ENCODE measurements at regions not wholly inside any gene's neighbourhood (a gene's known extent, or its start where the extent isn't known, plus 50 kb on each side); places are given as distances from the start of the nearest gene placed in this dataset.

DNA sequence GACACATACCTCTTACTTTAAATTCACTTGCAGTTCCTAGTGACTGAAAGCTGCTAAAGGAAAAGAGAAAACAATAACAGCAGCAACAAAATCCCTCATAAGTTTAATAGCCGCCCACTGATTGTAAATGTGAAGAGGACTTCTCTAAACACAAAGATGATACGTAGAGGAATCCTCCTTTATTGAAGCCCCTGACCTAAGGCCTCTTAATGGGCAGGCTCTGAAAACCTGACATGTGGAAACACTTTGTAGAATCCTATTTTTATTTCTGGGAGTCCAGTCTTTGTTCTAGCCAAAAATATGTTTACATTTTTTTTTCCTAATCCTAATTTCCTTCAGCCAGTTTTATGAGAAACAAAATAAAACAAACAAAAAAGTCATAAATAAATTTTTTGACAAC lies 1277.7 kb upstream of the CELF4 start:
- Histone ChIP-seq H3K4me1 (ENCODE audit: control insufficient read depth, insufficient read depth, low read length) (no peaks in the 10 kb centered on the region), H3K27ac (ENCODE audit: low read length) (no peak overlapping the region), H3K27me3 (ENCODE audit: control insufficient read depth in 1 of 2, insufficient read depth in 2 of 2, low read length in 2 of 2) (no peaks in the 10 kb centered on the region), H3K9ac (ENCODE audit: low read length in 2 of 2) (no peak overlapping the region), H3K4me3 (ENCODE audit: low read length in 2 of 2) (no peak overlapping the region), H3K9me3 (ENCODE audit: control insufficient read depth in 2 of 2, low read length in 2 of 2) (no peaks in the 10 kb centered on the region), H3K36me3 (ENCODE audit: control insufficient read depth in 2 of 2, insufficient read depth in 2 of 2, low read length in 2 of 2) (no peaks in the 10 kb centered on the region)

- no peak overlapping the region for H3K27ac ChIP-seq (ENCODE audit: low read length)
- no peak overlapping the region for H3K4me3 ChIP-seq (ENCODE audit: low read length in 2 of 2)
- H3K4me1 ChIP-seq (ENCODE audit: control insufficient read depth, insufficient read depth, low read length), result no peaks in the 10 kb centered on the region
- H3K36me3 ChIP-seq (ENCODE audit: control insufficient read depth in 2 of 2, insufficient read depth in 2 of 2, low read length in 2 of 2), result no peaks in the 10 kb centered on the region
- H3K27me3 ChIP-seq (ENCODE audit: control insufficient read depth in 1 of 2, insufficient read depth in 2 of 2, low read length in 2 of 2), result no peaks in the 10 kb centered on the region
- no peak overlapping the region for H3K9ac ChIP-seq (ENCODE audit: low read length in 2 of 2)
- no peaks in the 10 kb centered on the region for H3K9me3 ChIP-seq (ENCODE audit: control insufficient read depth in 2 of 2, low read length in 2 of 2)
These were observed 1260.6 kb upstream of the CELF4 start for GRCh38 chr18:38826247-38826646.

GRCh38 chr18:38811209-38811608 lies 1245.6 kb upstream of the CELF4 start:
- Histone ChIP-seq H3K27ac (ENCODE audit: low read length) (no peak overlapping the region), H3K4me1 (ENCODE audit: control insufficient read depth, insufficient read depth, low read length) (no peaks in the 10 kb centered on the region), H3K4me3 (ENCODE audit: low read length in 2 of 2) (no peak overlapping the region), H3K36me3 (ENCODE audit: control insufficient read depth in 2 of 2, insufficient read depth in 2 of 2, low read length in 2 of 2) (no peaks in the 10 kb centered on the region), H3K9me3 (ENCODE audit: control insufficient read depth in 2 of 2, low read length in 2 of 2) (no peaks in the 10 kb centered on the region), H3K9ac (ENCODE audit: low read length in 2 of 2) (no peak overlapping the region), H3K27me3 (ENCODE audit: control insufficient read depth in 1 of 2, insufficient read depth in 2 of 2, low read length in 2 of 2) (no peaks in the 10 kb centered on the region)

DNA sequence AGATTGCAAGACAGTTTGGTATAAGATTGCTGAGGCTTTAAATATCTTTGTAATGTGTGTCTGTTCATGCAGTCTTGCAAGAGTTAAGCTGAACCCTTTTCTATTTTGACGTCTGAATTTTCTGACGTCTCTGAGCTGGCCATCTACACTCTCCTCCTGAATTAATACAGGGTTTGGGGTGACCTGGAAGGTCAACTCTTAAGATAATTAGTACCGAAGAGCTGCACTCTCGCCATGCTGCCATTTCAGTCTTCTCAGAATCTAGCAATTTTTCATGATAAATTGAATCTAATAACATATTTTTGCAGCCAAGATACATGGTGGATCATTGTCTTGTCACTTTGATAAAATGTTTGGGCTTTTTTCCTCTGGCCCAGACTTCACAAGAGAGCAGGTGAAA lies 1245.2 kb upstream of the CELF4 start:
- H3K27me3 ChIP-seq (ENCODE audit: control insufficient read depth in 1 of 2, insufficient read depth in 2 of 2, low read length in 2 of 2), result no peaks in the 10 kb centered on the region
- no peaks in the 10 kb centered on the region for H3K36me3 ChIP-seq (ENCODE audit: control insufficient read depth in 2 of 2, insufficient read depth in 2 of 2, low read length in 2 of 2)
- no peaks in the 10 kb centered on the region for H3K4me1 ChIP-seq (ENCODE audit: control insufficient read depth, insufficient read depth, low read length)
- no peak overlapping the region for H3K9ac ChIP-seq (ENCODE audit: low read length in 2 of 2)
- no peak overlapping the region for H3K4me3 ChIP-seq (ENCODE audit: low read length in 2 of 2)
- no peaks in the 10 kb centered on the region for H3K9me3 ChIP-seq (ENCODE audit: control insufficient read depth in 2 of 2, low read length in 2 of 2)
- H3K27ac ChIP-seq (ENCODE audit: low read length), result no peak overlapping the region

GRCh38 chr18:38807915-38808314 lies 1242.3 kb upstream of the CELF4 start:
- H3K27ac ChIP-seq (ENCODE audit: low read length), result no peak overlapping the region
- no peak overlapping the region for H3K9ac ChIP-seq (ENCODE audit: low read length in 2 of 2)
- no peak overlapping the region for H3K4me3 ChIP-seq (ENCODE audit: low read length in 2 of 2)
- H3K4me1 ChIP-seq (ENCODE audit: control insufficient read depth, insufficient read depth, low read length), result no peaks in the 10 kb centered on the region
- no peaks in the 10 kb centered on the region for H3K27me3 ChIP-seq (ENCODE audit: control insufficient read depth in 1 of 2, insufficient read depth in 2 of 2, low read length in 2 of 2)
- no peaks in the 10 kb centered on the region for H3K36me3 ChIP-seq (ENCODE audit: control insufficient read depth in 2 of 2, insufficient read depth in 2 of 2, low read length in 2 of 2)
- no peaks in the 10 kb centered on the region for H3K9me3 ChIP-seq (ENCODE audit: control insufficient read depth in 2 of 2, low read length in 2 of 2)

DNA sequence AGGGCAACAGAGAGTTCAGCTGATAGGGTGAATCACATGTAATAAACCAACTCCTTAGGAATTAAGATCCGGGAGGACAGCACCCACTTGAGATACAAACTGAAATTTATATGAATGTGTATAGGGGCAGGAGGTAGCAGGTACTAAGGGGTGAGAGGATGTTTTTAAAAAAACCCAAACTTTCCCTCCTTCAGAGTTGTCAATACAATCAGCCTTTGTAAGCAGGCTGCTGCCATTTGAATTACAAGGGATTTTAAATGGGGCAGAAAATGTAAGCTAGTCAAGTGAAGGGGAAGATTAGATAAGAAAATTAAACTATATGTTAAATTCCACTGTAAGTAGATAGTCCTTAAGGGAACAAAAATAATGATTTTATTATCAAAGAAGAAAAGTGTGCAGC lies 1239.7 kb upstream of the CELF4 start:
- Histone ChIP-seq H3K4me3 (ENCODE audit: low read length in 2 of 2) (no peak overlapping the region), H3K4me1 (ENCODE audit: control insufficient read depth, insufficient read depth, low read length) (no peaks in the 10 kb centered on the region), H3K9me3 (ENCODE audit: control insufficient read depth in 2 of 2, low read length in 2 of 2) (no peaks in the 10 kb centered on the region)

DNA sequence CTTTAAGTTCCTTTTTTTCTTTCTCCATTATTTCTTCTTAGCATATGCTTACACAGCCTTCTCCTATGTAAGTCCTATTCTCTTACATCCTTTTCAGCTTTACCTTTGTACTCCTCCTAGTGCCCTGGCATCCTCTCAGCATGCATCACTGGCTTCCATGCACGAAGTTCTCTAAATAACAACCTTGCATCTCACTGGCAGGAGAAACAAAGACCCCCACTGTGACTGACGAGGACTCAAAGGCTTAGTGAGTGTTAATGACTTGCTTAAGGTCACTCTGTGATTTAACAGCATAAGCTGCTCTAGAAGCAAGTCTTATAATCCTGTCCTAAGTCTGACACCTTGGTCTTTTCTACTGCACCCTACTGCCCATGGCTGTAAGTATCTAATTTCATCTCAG lies 1236.0 kb upstream of the CELF4 start:
- Histone ChIP-seq H3K4me3 (ENCODE audit: low read length in 2 of 2) (no peak overlapping the region), H3K9me3 (ENCODE audit: control insufficient read depth in 2 of 2, low read length in 2 of 2) (no peaks in the 10 kb centered on the region), H3K27me3 (ENCODE audit: control insufficient read depth in 1 of 2, insufficient read depth in 2 of 2, low read length in 2 of 2) (no peaks in the 10 kb centered on the region)

More for the DNA sequence above, 1239.7 kb upstream of the CELF4 start:
- Histone ChIP-seq H3K27me3 (ENCODE audit: control insufficient read depth in 1 of 2, insufficient read depth in 2 of 2, low read length in 2 of 2) (no peaks in the 10 kb centered on the region), H3K9ac (ENCODE audit: low read length in 2 of 2) (no peak overlapping the region), H3K27ac (ENCODE audit: low read length) (no peak overlapping the region), H3K36me3 (ENCODE audit: control insufficient read depth in 2 of 2, insufficient read depth in 2 of 2, low read length in 2 of 2) (no peaks in the 10 kb centered on the region)

DNA sequence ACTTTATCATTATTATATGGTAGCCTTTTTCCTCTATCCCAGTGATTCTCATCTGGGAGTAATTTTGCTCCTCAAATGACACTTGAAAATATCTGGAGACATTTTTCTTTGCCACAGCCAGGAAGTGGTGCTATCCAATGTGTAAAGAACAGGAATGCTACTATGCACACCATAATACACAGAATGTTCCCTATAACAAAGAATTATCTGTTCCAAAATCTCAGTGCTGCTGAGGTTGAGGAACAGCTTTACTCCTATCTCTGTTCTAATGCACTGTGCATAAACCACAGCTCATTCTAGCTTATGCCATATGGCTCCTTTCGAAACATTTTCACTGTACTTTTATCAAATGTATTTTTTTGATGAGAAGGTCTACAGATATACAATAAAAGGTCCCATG lies 1231.2 kb upstream of the CELF4 start:
- Histone ChIP-seq H3K4me1 (ENCODE audit: control insufficient read depth, insufficient read depth, low read length) (no peaks in the 10 kb centered on the region), H3K27me3 (ENCODE audit: control insufficient read depth in 1 of 2, insufficient read depth in 2 of 2, low read length in 2 of 2) (no peaks in the 10 kb centered on the region), H3K4me3 (ENCODE audit: low read length in 2 of 2) (no peak overlapping the region), H3K27ac (ENCODE audit: low read length) (no peak overlapping the region), H3K36me3 (ENCODE audit: control insufficient read depth in 2 of 2, insufficient read depth in 2 of 2, low read length in 2 of 2) (no peaks in the 10 kb centered on the region), H3K9me3 (ENCODE audit: control insufficient read depth in 2 of 2, low read length in 2 of 2) (no peaks in the 10 kb centered on the region), H3K9ac (ENCODE audit: low read length in 2 of 2) (no peak overlapping the region)

More for the DNA sequence above, 1236.0 kb upstream of the CELF4 start:
- Histone ChIP-seq H3K9ac (ENCODE audit: low read length in 2 of 2) (no peak overlapping the region), H3K36me3 (ENCODE audit: control insufficient read depth in 2 of 2, insufficient read depth in 2 of 2, low read length in 2 of 2) (no peaks in the 10 kb centered on the region), H3K4me1 (ENCODE audit: control insufficient read depth, insufficient read depth, low read length) (no peaks in the 10 kb centered on the region), H3K27ac (ENCODE audit: low read length) (no peak overlapping the region)

DNA sequence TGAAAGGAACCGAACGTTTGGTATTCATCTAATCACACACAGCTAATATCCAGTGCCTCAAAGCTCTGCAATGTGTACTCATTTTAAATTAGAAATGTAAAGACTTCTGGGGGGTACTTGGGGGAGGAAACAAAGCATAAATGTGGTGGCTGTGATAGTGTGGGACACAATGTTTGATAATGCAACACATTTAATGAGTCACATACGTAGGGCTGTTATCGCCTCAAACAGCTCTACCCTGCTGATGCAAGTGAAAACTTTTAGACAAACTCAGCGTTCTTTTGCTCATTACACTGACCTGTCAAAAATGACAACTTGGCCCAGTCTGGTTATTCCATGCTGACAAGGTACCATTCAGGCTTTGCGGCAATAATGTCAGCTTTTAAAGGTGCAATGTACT lies 1227.1 kb upstream of the CELF4 start:
- H3K27me3 ChIP-seq (ENCODE audit: control insufficient read depth in 1 of 2, insufficient read depth in 2 of 2, low read length in 2 of 2), result no peaks in the 10 kb centered on the region
- no peak overlapping the region for H3K9ac ChIP-seq (ENCODE audit: low read length in 2 of 2)
- no peaks in the 10 kb centered on the region for H3K9me3 ChIP-seq (ENCODE audit: control insufficient read depth in 2 of 2, low read length in 2 of 2)
- H3K4me3 ChIP-seq (ENCODE audit: low read length in 2 of 2), result no peak overlapping the region
- H3K4me1 ChIP-seq (ENCODE audit: control insufficient read depth, insufficient read depth, low read length), result no peaks in the 10 kb centered on the region
- no peaks in the 10 kb centered on the region for H3K36me3 ChIP-seq (ENCODE audit: control insufficient read depth in 2 of 2, insufficient read depth in 2 of 2, low read length in 2 of 2)
- H3K27ac ChIP-seq (ENCODE audit: low read length), result no peak overlapping the region

- Histone ChIP-seq H3K4me1 (ENCODE audit: control insufficient read depth, insufficient read depth, low read length) (no peaks in the 10 kb centered on the region), H3K36me3 (ENCODE audit: control insufficient read depth in 2 of 2, insufficient read depth in 2 of 2, low read length in 2 of 2) (no peaks in the 10 kb centered on the region), H3K9me3 (ENCODE audit: control insufficient read depth in 2 of 2, low read length in 2 of 2) (no peaks in the 10 kb centered on the region), H3K4me3 (ENCODE audit: low read length in 2 of 2) (no peak overlapping the region), H3K27me3 (ENCODE audit: control insufficient read depth in 1 of 2, insufficient read depth in 2 of 2, low read length in 2 of 2) (no peaks in the 10 kb centered on the region), H3K27ac (ENCODE audit: low read length) (no peak overlapping the region), H3K9ac (ENCODE audit: low read length in 2 of 2) (no peak overlapping the region)
These were observed 1225.2 kb upstream of the CELF4 start for GRCh38 chr18:38790786-38791185.

DNA sequence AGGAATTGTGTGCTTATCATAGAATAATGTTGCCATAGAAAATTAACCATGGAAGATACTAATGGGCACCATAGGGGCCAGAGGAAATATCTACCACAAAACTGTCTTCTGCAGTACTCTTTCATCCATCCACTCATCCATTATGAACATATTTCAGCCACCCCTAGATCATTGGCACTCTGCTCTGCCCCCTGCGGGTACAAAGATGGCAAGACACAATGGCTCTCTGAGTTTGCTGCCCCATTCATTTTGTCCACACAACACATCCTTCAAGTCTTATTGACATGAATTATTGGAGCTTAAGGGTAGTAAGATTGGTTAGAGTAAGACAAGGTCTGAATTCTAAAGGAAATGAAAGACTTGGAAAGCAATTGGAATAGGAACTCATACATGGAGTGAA lies 1224.7 kb upstream of the CELF4 start:
- Histone ChIP-seq H3K27ac (ENCODE audit: low read length) (no peak overlapping the region), H3K9ac (ENCODE audit: low read length in 2 of 2) (no peak overlapping the region), H3K27me3 (ENCODE audit: control insufficient read depth in 1 of 2, insufficient read depth in 2 of 2, low read length in 2 of 2) (no peaks in the 10 kb centered on the region), H3K4me1 (ENCODE audit: control insufficient read depth, insufficient read depth, low read length) (no peaks in the 10 kb centered on the region), H3K36me3 (ENCODE audit: control insufficient read depth in 2 of 2, insufficient read depth in 2 of 2, low read length in 2 of 2) (no peaks in the 10 kb centered on the region), H3K4me3 (ENCODE audit: low read length in 2 of 2) (no peak overlapping the region), H3K9me3 (ENCODE audit: control insufficient read depth in 2 of 2, low read length in 2 of 2) (no peaks in the 10 kb centered on the region)

- H3K9ac ChIP-seq (ENCODE audit: low read length in 2 of 2), result no peak overlapping the region
These were observed 1223.5 kb upstream of the CELF4 start for GRCh38 chr18:38789141-38789540.

More at GRCh38 chr18:38789141-38789540, 1223.5 kb upstream of the CELF4 start:
- Histone ChIP-seq H3K27ac (ENCODE audit: low read length) (no peak overlapping the region), H3K27me3 (ENCODE audit: control insufficient read depth in 1 of 2, insufficient read depth in 2 of 2, low read length in 2 of 2) (no peaks in the 10 kb centered on the region), H3K9me3 (ENCODE audit: control insufficient read depth in 2 of 2, low read length in 2 of 2) (no peaks in the 10 kb centered on the region), H3K4me1 (ENCODE audit: control insufficient read depth, insufficient read depth, low read length) (no peaks in the 10 kb centered on the region), H3K36me3 (ENCODE audit: control insufficient read depth in 2 of 2, insufficient read depth in 2 of 2, low read length in 2 of 2) (no peaks in the 10 kb centered on the region), H3K4me3 (ENCODE audit: low read length in 2 of 2) (no peak overlapping the region)

Data from stomach smooth muscle (tissue), 2 donors.